ENCODE measurements at regions not wholly inside any gene's neighbourhood (a gene's known extent, or its start where the extent isn't known, plus 50 kb on each side); places are given as distances from the start of the nearest gene placed in this dataset.

- Mint-ChIP-seq H3K36me3 (ENCODE audit: low read depth) (no peaks in the 10 kb centered on the region), H3K27me3 (ENCODE audit: low read depth) (no peaks in the 10 kb centered on the region), H3K9me3 (peaks cover 14% of the 10 kb centered on the region), H3K27ac (no peak overlapping the region), H3K4me3 (no peak overlapping the region), H3K4me1 (no peaks in the 10 kb centered on the region)
- no peak for TF ChIP-seq CTCF (IDR thresholded peaks at IDR 0.05; ENCODE audit: unreplicated experiment in 3 of 3)
These were observed 587.4 kb upstream of the MDFIC2 start for GRCh38 chr3:70899816-70900215.

DNA sequence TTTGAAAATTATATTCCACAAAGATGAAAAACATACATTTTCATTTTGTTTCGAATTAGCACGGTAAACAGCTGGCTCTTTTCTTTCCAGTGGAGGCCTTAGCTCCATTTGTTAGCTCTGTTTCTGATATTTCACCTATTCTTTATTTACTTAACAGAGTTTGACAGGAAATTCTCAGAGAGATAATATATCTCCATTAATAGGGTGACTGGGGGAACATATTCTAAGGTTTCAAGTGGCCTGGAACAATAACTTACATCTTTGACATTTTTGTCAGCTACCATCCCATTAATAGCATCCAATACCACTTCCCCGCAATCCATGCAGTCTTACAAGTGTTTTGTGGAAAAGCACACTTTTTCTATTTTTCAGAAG, 577.6 kb upstream of the MDFIC2 start:
- Mint-ChIP-seq H3K36me3 (ENCODE audit: low read depth) (no peaks in the 10 kb centered on the region), H3K27ac (peak overlapping the region in 2 of 3 experiments; percentile 29 to 83), H3K27me3 (ENCODE audit: low read depth) (no peaks in the 10 kb centered on the region), H3K4me1 (peaks cover 14% of the 10 kb centered on the region), H3K9me3 (no peaks in the 10 kb centered on the region), H3K4me3 (no peak overlapping the region)
- TF ChIP-seq CTCF (IDR thresholded peaks at IDR 0.05; ENCODE audit: unreplicated experiment in 3 of 3) = no peak

- Mint-ChIP-seq H3K4me3 (no peak overlapping the region), H3K9me3 (no peaks in the 10 kb centered on the region), H3K27ac (peak overlapping the region in 2 of 3 experiments; percentile 29 to 83), H3K27me3 (ENCODE audit: low read depth) (no peaks in the 10 kb centered on the region), H3K36me3 (ENCODE audit: low read depth) (no peaks in the 10 kb centered on the region), H3K4me1 (peaks cover 14% of the 10 kb centered on the region)
- no peak for TF ChIP-seq CTCF (IDR thresholded peaks at IDR 0.05; ENCODE audit: unreplicated experiment in 3 of 3)
These were observed 577.0 kb upstream of the MDFIC2 start for GRCh38 chr3:70889162-70890019.

DNA sequence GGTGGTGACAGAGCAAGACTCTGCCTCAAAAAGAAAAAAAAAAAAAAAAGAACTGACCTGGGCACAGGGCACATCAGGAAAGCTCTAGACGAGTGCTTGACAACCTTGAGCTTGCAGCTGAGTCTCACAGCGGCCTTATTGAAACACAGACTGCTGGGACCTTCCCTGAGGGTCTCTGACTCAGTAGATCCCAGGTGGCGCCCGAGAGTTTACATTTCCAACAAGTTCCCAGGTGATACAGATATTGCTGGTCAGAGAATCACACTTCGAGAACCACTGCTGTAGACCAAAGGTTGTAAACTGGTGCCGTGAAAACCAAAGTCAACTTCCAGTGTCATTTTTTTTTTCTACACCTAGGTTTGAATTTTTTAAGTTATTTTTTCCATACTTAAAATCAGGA, 573.2 kb upstream of the MDFIC2 start:
- Mint-ChIP-seq H3K27me3 (ENCODE audit: low read depth) (peaks cover 4% of the 10 kb centered on the region), H3K9me3 (no peaks in the 10 kb centered on the region), H3K4me1 (peaks cover 13% of the 10 kb centered on the region), H3K4me3 (no peak overlapping the region), H3K27ac (no peak overlapping the region), H3K36me3 (ENCODE audit: low read depth) (no peaks in the 10 kb centered on the region)
- TF ChIP-seq CTCF (IDR thresholded peaks at IDR 0.05; ENCODE audit: unreplicated experiment in 3 of 3) = no peak

GRCh38 chr3:70882104-70882503, 569.7 kb upstream of the MDFIC2 start:
- H3K27me3 Mint-ChIP-seq (ENCODE audit: low read depth) = peaks cover 4% of the 10 kb centered on the region
- H3K36me3 Mint-ChIP-seq (ENCODE audit: low read depth) = no peaks in the 10 kb centered on the region
- no peak for TF ChIP-seq CTCF (IDR thresholded peaks at IDR 0.05; ENCODE audit: unreplicated experiment in 3 of 3)
- H3K27ac Mint-ChIP-seq = no peak overlapping the region
- H3K4me1 Mint-ChIP-seq = no peaks in the 10 kb centered on the region
- peaks cover 8% of the 10 kb centered on the region for H3K9me3 Mint-ChIP-seq
- H3K4me3 Mint-ChIP-seq = no peak overlapping the region

GRCh38 chr3:70880421-70880820, 568.0 kb upstream of the MDFIC2 start:
- Mint-ChIP-seq H3K4me3 (no peak overlapping the region), H3K27me3 (ENCODE audit: low read depth) (peaks cover 4% of the 10 kb centered on the region), H3K4me1 (no peaks in the 10 kb centered on the region), H3K9me3 (peaks cover 11% of the 10 kb centered on the region), H3K36me3 (ENCODE audit: low read depth) (no peaks in the 10 kb centered on the region), H3K27ac (no peak overlapping the region)
- TF ChIP-seq CTCF (IDR thresholded peaks at IDR 0.05; ENCODE audit: unreplicated experiment in 3 of 3) = no peak
